LoVo (cell line): ENCODE measurements at regions not wholly inside any gene's neighbourhood (a gene's known extent, or its start where the extent isn't known, plus 50 kb on each side); places are given as distances from the start of the nearest gene placed in this dataset.

Source experiments
- DNase-seq: peaks from one replicate; pipeline ENCODE4 v3.0.0-alpha.2; 2016; ENCODE audit warnings: low spot score

DNA sequence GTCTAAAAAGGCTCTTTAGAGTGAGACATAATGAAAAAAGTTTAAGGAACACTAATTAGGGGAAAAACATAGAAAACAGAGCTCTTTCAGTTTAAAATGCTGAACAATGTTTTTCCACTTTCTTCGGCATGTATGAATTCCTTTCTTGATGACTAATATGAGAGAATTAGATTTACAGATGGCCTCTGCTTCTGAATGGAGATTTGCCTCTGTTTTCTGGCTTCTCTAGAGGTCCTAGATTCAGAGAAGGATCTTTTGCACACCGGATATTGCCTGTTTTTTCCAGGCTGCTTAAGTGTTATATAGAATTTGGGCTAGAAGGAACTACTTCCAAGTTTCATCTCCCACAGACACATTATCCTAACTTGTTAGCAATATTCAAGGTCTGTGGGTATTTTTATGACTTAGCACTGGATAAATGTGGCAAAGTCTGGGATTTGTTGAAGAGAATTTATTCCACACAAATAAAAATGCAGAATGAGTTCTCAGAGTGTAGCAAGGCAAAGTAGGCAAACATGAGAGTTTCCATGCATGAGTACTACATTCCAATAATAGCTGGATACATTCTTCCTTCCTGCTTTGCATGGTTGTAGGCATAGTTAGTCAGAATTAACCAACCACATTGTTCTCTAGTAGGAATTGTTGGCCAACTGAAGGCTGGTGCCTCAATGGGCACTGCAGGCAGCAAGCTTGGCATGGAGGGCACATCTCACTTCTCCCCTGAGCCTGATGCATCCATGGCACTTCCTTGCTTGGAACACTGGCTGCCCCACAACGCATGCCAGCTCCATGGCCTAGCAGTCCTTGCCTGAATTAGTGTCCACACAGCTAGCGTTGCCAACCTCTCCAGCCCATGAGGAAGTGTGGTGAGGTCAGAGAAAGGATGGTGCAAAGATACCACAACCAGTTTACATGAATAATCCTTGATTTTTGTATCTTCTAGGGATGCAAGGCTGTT, 224.2 kb downstream of the CLIC5 start:
- DNase-seq: no peak

GRCh38 chr6:45789238-45789637, 226.4 kb downstream of the CLIC5 start:
- DNase-seq: no peak

DNA sequence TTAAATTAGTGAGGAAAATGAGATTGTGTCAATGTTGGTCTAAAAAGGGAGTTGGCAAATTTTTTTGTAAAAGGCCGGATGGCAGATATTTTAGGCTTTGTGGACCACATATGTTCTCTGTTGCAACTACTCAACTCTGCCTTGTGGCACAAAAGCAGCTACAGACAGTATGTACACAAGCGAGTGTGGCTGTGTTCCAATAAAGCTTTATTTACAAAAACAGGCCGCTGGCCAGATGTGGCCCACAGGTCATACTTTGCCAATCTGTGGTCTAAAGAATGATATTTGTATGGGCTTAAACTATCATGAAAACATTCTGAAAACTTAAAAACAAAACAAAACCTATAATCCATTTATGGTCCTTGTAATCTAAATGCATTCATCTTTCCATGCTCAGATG, 228.3 kb downstream of the CLIC5 start:
- DNase-seq: no peak

DNA sequence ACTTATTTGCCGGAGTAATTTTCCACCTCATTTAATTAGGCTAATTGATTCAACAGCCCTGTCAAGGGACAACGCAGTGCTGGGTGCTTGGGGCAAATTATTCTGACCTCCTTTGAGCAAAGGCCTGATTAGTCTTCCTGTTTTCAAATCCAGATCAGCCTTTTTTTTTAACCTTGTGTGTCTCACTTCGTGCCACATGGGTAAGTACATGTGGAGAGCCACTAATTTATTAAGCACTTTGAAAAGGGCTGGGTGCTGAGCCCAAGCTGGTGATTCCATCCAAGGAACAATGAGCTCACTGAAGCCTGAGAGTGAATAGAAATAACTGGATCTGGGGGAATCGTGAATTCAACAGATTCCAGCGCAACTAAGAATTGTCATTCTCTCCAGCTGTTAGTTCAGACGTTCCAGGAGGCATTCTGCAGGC, 229.3 kb downstream of the CLIC5 start:
- no peak for DNase-seq

DNA sequence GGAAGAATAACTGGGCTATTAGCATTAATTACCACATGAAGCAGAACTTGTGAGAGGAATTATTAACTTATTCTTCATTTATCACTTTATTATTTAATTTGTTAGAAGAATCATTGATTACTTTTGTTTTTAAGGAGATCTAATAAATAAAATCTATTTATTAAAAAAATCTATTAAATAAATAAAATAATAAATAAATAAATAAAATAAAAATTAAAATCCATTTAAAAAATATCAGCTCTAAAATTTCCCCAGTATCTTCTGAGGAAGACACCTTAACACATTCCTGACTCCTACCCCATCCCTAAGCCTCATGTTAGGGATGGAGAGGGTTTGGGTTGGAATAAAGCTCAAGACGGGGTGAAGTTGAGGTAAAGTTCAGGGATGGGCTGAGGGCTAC, 231.4 kb downstream of the CLIC5 start:
- no peak for DNase-seq

DNA sequence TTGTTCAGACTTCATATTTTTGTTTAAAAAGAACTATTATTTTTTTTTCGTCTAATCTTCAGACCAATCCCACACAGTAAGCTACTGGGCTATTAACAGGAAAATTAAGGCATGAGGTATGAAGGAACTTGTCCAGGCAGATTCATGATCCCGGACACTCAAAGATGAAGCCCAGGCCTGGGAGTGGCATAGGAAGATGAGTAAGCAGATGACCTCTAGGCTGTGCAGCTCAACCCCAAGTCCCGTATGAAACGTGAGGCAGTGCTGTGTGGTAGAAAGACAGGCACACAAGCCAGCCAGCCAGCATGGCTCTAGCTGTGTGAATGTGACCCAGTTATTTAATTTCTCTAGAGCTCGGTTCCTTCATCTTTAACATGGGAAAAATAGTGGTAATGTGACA, 231.9 kb downstream of the CLIC5 start:
- DNase-seq: no peak

GRCh38 chr6:45781890-45782289, 233.8 kb downstream of the CLIC5 start:
- DNase-seq: no peak

GRCh38 chr6:45780523-45780922, 235.1 kb downstream of the CLIC5 start:
- no peak for DNase-seq

DNA sequence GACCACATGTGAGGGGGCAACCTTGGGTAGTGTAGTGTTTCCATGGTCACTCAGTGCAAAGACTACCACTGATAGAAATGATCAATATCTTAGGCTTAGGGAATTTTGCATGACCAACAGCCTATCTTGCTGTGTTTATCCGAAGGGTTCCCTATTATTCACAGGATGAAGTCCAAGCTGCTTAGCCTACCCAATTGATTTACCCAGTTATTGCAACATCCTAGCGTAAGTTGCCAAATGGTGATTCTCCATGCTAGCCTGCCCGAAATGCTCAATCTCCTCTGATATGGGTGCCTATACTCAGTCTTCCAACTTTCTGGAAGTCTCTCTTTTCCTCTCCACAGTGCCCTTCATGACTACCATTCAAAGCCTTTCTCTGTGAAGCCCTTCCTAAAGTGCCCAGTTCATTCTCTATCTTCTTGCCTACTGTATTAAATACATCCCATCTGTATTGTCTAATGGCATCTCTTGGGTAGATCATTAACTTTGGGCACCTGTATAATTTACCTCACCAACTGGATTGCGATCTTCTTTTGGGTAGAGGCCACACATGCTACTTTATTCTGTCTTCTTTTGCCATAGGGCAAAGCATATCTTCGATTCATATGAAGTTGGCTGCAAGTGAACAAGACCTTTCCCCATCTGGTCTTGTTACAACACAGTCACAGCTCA, 240.5 kb downstream of the CLIC5 start:
- DNase-seq: no peak

- DNase-seq: no peak
Measured at GRCh38 chr6:45773906-45774305, 241.8 kb downstream of the CLIC5 start.

DNA sequence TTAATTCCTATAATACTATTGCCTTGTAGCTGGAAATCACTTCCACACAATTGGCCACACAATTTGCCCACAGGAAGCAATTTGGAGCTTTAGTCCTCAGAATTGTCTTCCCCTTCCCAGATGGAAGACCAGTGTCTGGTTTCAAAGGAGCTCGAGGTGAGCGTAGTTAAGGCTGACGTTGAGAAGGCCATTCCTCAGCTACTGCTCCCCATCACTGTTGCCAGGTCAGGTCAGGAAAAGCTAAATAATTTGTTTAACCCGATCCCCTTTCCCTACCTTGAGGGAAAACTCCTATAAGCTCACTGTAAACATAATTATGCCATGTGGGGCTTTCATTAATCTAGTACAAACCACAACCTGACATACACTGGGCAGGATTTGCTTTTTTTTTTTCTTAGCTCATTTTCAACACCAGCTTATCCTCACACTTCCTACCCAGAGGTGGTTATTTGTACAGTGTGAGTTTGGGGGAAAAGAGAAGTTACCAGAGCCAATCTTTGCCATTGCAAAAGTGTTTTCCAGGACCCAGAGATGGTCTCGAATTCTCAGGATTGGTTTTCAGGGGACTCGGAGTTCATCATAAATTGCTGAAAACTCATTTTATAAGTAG, 242.7 kb downstream of the CLIC5 start:
- no peak for DNase-seq

GRCh38 chr6:45772051-45772450, 243.6 kb downstream of the CLIC5 start:
- DNase-seq: no peak

DNA sequence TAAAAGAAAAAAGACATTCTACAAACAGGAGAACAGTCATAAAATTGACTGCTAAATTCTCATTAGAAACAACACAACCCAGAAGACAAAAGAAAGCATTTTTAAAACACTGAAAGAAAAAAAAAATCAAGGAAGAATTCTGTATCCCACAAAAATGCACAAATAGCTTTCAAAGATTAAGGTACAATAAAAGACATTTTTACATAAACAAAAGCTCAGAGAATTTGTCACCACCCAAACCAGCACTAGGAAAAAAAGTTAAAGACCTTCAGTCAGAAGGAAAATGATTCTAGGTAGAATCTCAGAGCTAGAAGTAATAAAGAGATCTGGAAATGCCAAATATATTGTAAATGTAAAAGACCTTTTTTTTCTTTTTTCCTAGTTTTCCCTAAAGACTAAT, 252.4 kb downstream of the CLIC5 start:
- DNase-seq: no peak

DNA sequence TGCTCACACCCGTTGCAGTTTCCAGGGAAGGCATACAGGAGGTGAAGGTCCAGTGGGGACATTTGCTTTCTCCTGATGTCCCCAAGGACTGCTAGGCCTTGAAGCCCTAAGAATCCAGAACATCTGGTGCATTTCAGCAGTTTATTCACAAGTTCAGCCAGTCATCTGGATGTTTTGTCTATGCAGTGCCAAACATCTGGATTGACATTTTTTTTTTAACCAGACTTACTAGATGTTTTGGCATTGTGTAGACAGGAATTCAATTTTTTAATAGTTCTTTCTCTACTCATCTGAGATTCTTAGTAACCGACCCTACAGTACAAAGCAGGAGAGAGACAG, 256.2 kb downstream of the CLIC5 start:
- no peak for DNase-seq

DNA sequence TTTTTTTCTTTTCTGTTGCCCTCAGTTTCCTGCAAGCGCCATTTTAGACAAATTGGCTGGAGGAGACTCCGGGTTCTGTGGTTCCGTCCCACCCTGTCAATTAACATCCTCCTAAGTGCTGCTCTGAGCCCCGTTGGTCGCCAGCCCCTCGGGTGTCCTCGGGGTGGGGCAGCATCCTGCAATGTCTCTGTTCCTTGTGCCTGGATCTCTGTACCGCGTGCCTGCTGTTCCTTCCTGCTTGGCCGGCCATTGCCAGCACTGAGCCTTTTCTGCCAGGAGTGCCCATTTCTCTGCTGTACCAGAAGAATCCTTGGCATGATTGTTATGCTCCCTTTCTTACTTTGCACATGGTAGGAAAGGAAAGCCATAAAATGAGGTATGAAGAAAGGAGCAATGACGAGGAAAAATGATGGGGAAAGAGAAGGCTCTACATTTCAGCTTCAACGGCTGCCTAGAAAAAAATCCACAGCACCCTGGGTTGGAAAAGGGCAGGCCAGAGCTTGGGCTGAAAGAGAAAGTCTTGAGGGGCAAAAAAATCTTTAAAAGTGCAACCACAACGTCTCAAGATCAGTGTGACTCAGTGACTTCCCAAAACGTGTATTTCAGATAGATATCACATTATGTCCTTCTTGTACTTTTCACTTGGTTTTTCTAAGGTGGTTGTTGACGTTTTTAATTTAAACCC, 256.7 kb downstream of the CLIC5 start:
- no peak for DNase-seq

GRCh38 chr6:45757443-45758130, 258.1 kb downstream of the CLIC5 start:
- no peak for DNase-seq

- no peak for DNase-seq
Measured at GRCh38 chr6:45756606-45757005, 259.1 kb downstream of the CLIC5 start.

- DNase-seq: no peak
Measured at GRCh38 chr6:45754432-45754831, 261.2 kb downstream of the CLIC5 start.

GRCh38 chr6:45746046-45746445, 269.6 kb downstream of the CLIC5 start:
- DNase-seq: no peak

DNA sequence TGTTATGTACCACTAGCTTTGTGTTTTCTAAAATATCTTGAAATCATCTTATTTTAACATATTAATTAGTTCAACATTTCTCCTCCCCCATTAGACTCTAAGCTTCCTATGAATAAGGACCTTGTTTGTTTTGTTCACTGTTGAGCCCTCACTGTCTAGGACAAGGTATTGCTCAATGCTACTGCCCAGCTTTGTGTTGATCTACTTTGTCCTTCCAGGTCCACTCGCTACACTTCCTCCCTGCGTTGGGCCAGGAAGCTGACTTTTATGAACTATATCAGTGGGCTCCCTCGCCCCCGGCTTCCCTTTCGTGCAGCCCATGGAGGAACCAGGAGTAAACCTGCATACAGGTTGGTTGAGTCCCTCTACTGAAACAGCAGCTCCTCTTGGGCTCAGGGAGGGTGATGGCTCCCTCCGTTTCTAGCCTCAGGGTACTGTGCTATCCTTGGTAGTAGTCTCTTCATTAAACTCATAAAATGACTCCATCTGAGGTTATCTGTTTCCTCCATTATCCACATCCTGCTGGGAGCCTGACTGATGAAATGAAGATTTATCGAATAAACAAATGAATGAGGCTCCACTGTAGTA, 272.5 kb downstream of the CLIC5 start:
- DNase-seq: no peak

DNA sequence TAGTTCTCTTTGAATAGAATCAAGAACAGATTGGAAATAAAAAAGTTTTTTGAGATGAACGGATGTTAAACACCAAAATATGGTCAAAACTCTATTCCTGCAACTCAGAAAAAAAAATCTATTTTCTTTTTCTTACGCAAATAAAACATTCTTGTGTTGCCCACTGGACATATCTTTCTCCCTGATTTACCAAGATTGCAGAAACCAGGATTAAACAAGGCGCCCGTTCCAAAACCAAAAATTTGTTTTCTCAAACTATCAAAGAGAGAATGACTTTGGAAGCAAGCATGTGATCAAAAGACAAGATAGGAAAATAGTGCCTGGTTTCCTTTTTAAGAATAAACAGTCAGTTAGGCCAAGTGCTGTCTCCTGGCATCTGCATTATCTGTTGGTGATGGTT, 273.1 kb downstream of the CLIC5 start:
- no peak for DNase-seq
